NT2/D1 (cell line): ENCODE measurements at regions not wholly inside any gene's neighbourhood (a gene's known extent, or its start where the extent isn't known, plus 50 kb on each side); places are given as distances from the start of the nearest gene placed in this dataset.

ENCODE experiments used
- DNase-seq: peaks from one replicate; pipeline ENCODE4 v3.0.0-alpha.2; 2011; ENCODE audit warnings: low read depth, low spot score
- H3K27me3 ChIP-seq: 2 replicates; pipeline ENCODE4 v1.6.0; 2011; ENCODE audit warnings: mild to moderate bottlenecking; ENCODE audit not compliant: insufficient read length, insufficient read depth
- H3K36me3 ChIP-seq: 2 replicates; pipeline ENCODE4 v1.6.1; 2011; ENCODE audit warnings: mild to moderate bottlenecking, low read length, mixed read lengths; ENCODE audit not compliant: insufficient read depth, insufficient read length
- H3K4me1 ChIP-seq: 2 replicates; pipeline ENCODE4 v1.5.1; 2011; ENCODE audit not compliant: insufficient read depth, insufficient read length
- H3K4me3 ChIP-seq: 2 replicates; pipeline ENCODE4 v1.5.1; 2011; ENCODE audit warnings: low read depth; ENCODE audit not compliant: insufficient read length
- H3K9ac ChIP-seq: 2 replicates; pipeline ENCODE4 v1.6.0; 2011; ENCODE audit warnings: low read depth; ENCODE audit not compliant: insufficient read length
- H3K9me3 ChIP-seq: 2 replicates; pipeline ENCODE4 v1.5.1; 2011; ENCODE audit warnings: mild to moderate bottlenecking, low read length; ENCODE audit not compliant: insufficient read depth
- SUZ12 ChIP-seq: IDR thresholded peaks from 2 replicates; pipeline ENCODE4 v1.6.1; 2011; ENCODE audit not compliant: insufficient read length, insufficient read depth; ENCODE audit errors: extremely low read depth
- YY1 ChIP-seq: IDR thresholded peaks from 2 replicates; pipeline ENCODE4 v1.6.1; 2011; ENCODE audit not compliant: insufficient read length, insufficient read depth
- ZNF274 ChIP-seq: IDR thresholded peaks from 2 replicates; pipeline ENCODE4 v1.6.1; 2011; ENCODE audit warnings: mild to moderate bottlenecking, low read depth, low read length

DNA sequence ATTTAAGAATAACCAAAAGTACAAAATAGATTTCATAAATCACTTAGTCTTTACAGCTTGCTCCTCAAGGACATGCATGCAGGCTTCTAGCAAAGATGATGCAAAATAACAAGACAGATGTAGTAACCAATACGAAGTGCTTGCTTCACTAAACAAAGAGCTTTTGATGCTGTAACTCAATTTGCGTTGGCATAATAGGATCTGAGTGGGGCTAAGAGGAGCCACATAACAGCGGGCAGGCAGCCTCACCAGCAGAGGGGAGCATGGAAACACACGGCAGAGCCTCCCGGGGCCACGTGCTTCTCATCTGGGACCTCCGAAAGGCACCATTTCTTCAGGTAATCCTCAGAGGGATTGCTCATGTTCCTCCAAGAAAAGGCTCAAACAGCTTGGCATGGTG is 139.7 kb downstream of the C5orf15 start:
- no peak overlapping the region for H3K9ac ChIP-seq
- no peak for DNase-seq
- no peaks in the 10 kb centered on the region for H3K36me3 ChIP-seq
- no peaks in the 10 kb centered on the region for H3K4me1 ChIP-seq
- no peak overlapping the region for H3K4me3 ChIP-seq
- H3K9me3 ChIP-seq = no peaks in the 10 kb centered on the region
- no peak for TF ChIP-seq YY1
- TF ChIP-seq ZNF274 = no peak
- TF ChIP-seq SUZ12 = no peak
- no peaks in the 10 kb centered on the region for H3K27me3 ChIP-seq

DNA sequence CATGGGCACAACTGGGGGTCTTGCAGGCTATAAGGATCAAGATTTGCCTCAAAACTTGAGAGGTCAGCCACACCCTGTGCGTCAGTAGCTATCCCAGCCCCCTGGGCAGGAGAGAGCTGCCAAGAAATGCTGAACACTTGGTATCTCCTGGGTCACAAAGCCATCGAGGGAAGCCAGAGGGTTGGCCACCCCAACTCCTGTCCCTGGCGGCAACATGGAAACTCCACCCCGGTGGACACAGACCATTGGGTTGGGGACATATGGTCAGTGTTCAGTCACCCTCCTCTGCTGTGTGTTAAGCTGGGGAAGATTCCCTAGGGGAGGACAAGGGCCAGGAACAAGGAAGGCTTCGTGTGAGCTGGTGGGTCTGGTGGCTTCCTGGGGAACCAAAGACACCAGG is 140.6 kb downstream of the C5orf15 start:
- H3K4me1 ChIP-seq = no peaks in the 10 kb centered on the region
- H3K9ac ChIP-seq = no peak overlapping the region
- no peaks in the 10 kb centered on the region for H3K36me3 ChIP-seq
- TF ChIP-seq YY1 = no peak
- H3K4me3 ChIP-seq = no peak overlapping the region
- no peaks in the 10 kb centered on the region for H3K27me3 ChIP-seq
- no peak for DNase-seq
- no peaks in the 10 kb centered on the region for H3K9me3 ChIP-seq

DNA sequence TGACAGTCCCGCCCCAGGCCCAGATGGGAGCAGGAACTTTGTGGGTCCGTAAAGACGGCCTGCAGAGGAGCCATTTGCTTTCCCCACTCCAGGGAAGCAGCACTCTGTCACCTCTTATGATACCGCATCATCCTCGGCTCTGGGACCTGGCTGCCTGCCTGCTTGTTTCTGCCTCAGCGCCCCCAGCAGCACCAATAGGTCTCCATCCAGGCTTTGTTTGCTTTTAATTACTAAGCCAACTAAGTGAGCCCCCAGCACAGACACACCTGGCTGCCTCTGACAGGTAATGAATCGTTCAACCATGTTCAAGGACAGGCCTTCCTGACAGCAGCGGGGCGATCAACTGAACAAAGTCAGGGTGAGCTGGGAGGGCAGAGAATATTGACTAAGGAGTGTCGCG is 141.4 kb downstream of the C5orf15 start:
- DNase-seq = no peak
- Histone ChIP-seq H3K36me3 (no peaks in the 10 kb centered on the region), H3K4me3 (no peak overlapping the region), H3K4me1 (no peaks in the 10 kb centered on the region), H3K27me3 (no peaks in the 10 kb centered on the region), H3K9me3 (no peaks in the 10 kb centered on the region), H3K9ac (no peak overlapping the region)
- no peak for TF ChIP-seq ZNF274
- no peak for TF ChIP-seq SUZ12
- TF ChIP-seq YY1 = no peak

DNA sequence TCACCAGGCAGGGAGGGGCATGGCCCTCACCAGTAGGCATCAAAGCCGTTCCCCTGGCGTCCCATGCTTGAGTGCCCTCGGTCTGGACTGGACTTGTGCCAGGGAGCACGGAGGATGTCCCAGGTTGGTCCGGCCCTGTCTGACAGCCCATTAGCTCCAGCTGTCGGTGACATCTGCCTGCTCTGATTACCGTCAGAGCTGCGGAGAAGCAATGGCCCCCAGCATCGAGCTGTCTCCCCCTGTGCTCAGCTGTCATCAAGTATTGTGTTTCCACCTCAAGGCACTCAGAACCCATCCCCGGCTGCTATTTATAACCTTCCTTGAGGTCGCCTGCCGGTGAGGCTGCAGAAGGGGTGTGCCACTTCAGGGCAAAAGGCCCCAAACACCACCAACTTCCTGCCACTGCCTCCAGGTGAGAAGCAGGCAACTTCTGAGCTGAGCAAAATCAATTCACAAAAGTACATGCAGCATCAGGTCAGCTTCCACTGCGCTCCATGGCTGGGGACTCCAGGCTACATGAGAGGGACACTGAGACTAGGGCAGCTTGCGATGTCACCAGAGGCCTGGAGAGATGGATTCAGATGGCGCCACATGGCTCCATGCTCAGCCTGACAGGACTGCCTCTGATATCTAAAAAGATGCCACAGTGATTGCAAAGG is 142.7 kb downstream of the C5orf15 start:
- H3K9ac ChIP-seq = no peak overlapping the region
- H3K4me1 ChIP-seq = no peaks in the 10 kb centered on the region
- no peaks in the 10 kb centered on the region for H3K27me3 ChIP-seq
- TF ChIP-seq ZNF274 = no peak
- no peak for TF ChIP-seq YY1
- TF ChIP-seq SUZ12 = no peak
- H3K9me3 ChIP-seq = no peaks in the 10 kb centered on the region
- DNase-seq = no peak
- no peaks in the 10 kb centered on the region for H3K36me3 ChIP-seq
- no peak overlapping the region for H3K4me3 ChIP-seq

DNA sequence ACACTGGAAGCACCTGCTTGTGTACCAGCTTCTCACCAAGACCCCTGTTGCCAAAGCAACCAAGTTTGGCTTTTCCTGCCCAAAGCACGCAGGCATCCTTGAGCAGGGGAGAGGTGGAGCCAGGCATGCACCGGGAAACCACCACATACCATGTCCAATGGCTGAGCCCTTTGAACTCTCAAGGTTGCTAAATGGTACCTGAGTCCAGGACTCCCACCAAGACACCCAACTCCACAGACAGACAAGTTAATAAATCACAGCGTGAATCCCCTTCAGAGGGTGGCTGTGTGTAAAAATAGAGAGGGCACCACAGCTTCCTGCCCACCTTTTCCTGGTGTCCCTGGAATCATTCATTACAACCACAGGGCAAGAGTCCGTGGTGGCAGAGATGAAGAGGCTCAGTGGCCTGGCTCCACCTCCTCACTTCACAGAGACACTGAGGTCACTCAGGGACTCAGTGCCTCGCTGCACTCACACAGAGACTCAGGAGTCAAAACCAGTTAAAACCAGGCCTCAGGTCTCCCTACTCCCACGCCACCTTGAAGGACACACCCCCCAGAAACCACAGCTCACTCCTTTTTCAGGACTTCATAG is 143.7 kb downstream of the C5orf15 start:
- Histone ChIP-seq H3K9ac (no peak overlapping the region), H3K4me3 (no peak overlapping the region), H3K9me3 (no peaks in the 10 kb centered on the region), H3K27me3 (no peaks in the 10 kb centered on the region), H3K36me3 (no peaks in the 10 kb centered on the region), H3K4me1 (peaks cover 2% of the 10 kb centered on the region)
- no peak for DNase-seq
- TF ChIP-seq YY1 = no peak
- no peak for TF ChIP-seq ZNF274
- no peak for TF ChIP-seq SUZ12

DNA sequence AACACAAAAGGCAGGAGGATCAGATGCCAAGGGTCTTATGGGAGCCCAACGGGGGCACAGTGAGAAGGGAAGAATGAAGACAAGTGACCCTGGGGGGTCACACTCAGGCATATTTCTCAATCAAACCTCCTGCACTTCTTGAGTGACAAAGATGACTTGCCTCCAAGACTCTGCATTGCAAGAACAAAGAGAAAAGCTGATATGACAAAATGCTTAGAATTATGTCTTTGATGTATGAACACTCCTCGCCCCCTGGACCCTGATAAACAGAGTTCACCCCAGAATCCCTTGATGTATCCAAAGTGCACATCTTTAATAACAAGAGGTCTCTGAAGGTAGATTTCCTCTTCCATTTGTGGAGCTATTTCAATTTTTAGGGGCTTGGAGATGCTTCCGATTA is 146.5 kb downstream of the C5orf15 start:
- TF ChIP-seq ZNF274 (no peak), SUZ12 (no peak), YY1 (no peak)
- H3K4me1 ChIP-seq = peaks cover 2% of the 10 kb centered on the region
- no peaks in the 10 kb centered on the region for H3K27me3 ChIP-seq
- no peak overlapping the region for H3K9ac ChIP-seq
- no peaks in the 10 kb centered on the region for H3K36me3 ChIP-seq
- no peak for DNase-seq
- no peak overlapping the region for H3K4me3 ChIP-seq
- no peaks in the 10 kb centered on the region for H3K9me3 ChIP-seq

DNA sequence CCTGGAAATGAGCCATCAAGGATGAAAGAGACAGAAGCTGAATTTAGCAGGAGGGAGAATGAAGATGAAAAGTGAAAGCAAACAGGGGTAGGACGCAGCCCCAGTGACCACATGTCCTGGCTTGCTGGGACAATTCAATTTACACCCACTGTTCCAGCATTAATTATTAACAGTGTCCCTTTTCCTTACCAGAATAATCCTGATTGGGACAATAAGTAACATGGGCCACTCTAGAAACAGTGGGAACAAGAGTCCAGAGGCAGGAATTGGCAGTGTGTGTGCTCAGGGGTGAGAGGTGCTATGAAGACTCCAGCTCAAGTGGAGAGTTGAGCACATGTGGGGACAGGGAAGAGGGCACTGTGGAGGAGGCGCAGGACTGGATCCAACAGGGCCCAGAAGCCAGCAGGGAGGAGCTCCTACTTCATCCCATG is 147.1 kb downstream of the C5orf15 start:
- no peak for DNase-seq
- Histone ChIP-seq H3K36me3 (no peaks in the 10 kb centered on the region), H3K4me1 (peaks cover 2% of the 10 kb centered on the region), H3K27me3 (no peaks in the 10 kb centered on the region), H3K9ac (no peak overlapping the region), H3K9me3 (no peaks in the 10 kb centered on the region), H3K4me3 (no peak overlapping the region)
- no peak for TF ChIP-seq ZNF274
- no peak for TF ChIP-seq YY1
- no peak for TF ChIP-seq SUZ12
